HEK293T (cell line): ENCODE measurements at regions not wholly inside any gene's neighbourhood (a gene's known extent, or its start where the extent isn't known, plus 50 kb on each side); places are given as distances from the start of the nearest gene placed in this dataset.

Experiments used
- ARNT ChIP-seq: fragments of 450-650 bp; IDR thresholded peaks from 2 replicates; pipeline ENCODE4 v1.6.1; 2017; ENCODE audit warnings: mild to moderate bottlenecking
- CTBP1 ChIP-seq: fragments of 450-650 bp; IDR thresholded peaks from 2 replicates; pipeline ENCODE4 v1.6.1; 2016; ENCODE audit warnings: borderline replicate concordance
- FOXA1 ChIP-seq: fragments of 450-650 bp; IDR thresholded peaks from 2 replicates; pipeline ENCODE4 v1.6.1; 2016; ENCODE audit warnings: mild to moderate bottlenecking
- FOXK2 ChIP-seq: fragments of 450-650 bp; IDR thresholded peaks from 2 replicates; pipeline ENCODE4 v1.6.1; 2016; ENCODE audit warnings: mild to moderate bottlenecking
- FOXM1 ChIP-seq: fragments of 450-650 bp; IDR thresholded peaks from 2 replicates; pipeline ENCODE4 v1.6.1; 2017; ENCODE audit warnings: mild to moderate bottlenecking, borderline replicate concordance
- HDGF ChIP-seq: fragments of 450-650 bp; IDR thresholded peaks from 2 replicates; pipeline ENCODE4 v1.6.1; 2017; ENCODE audit warnings: antibody characterized with exemption, borderline replicate concordance
- TF ChIP-seq, protein P1 (sequence below): fragments of 450-650 bp; IDR thresholded peaks from 2 replicates; pipeline ENCODE4 v1.6.1; 2016

- TF ChIP-seq ARNT = no peak
- TF ChIP-seq FOXM1 = no peak
- TF ChIP-seq FOXK2 = no peak
- TF ChIP-seq, protein P1, sequence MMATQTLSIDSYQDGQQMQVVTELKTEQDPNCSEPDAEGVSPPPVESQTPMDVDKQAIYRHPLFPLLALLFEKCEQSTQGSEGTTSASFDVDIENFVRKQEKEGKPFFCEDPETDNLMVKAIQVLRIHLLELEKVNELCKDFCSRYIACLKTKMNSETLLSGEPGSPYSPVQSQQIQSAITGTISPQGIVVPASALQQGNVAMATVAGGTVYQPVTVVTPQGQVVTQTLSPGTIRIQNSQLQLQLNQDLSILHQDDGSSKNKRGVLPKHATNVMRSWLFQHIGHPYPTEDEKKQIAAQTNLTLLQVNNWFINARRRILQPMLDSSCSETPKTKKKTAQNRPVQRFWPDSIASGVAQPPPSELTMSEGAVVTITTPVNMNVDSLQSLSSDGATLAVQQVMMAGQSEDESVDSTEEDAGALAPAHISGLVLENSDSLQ = no peak
- TF ChIP-seq FOXA1 = no peak
- TF ChIP-seq CTBP1 = no peak
- no peak for TF ChIP-seq HDGF
Measured at GRCh38 chr9:79829566-79830302, 258.0 kb downstream of the TLE4 start.
